ENCODE measurements at regions not wholly inside any gene's neighbourhood (a gene's known extent, or its start where the extent isn't known, plus 50 kb on each side); places are given as distances from the start of the nearest gene placed in this dataset.
"Not testable (repeated sequence)": the region's sequence is repeated elsewhere in the genome, so short reads cannot be mapped to it uniquely, and the experiment has no call there.

DNA sequence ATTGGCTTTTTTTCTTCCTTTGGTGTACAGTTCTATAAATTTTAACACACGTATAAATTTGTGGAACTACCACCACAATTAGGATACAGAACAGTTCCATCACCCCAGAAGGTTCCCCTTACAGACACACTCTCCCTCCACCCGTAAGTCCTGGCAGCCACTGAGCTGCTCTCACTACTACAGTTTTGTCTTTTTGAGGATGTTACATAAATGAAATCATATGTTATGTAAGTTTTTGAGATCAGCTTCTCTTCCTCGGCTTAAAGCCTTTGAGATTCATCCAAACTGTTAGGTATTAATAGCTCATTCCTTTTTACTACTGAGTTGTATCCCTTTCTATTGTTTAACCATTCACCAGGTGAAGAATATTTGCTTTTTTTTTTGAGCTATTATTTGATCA, 74.3 kb upstream of the SLC24A4 start:
- Histone ChIP-seq H3K27ac (ENCODE audit: low read depth in 1 of 2, low read length in 2 of 2) (peak overlapping the region; percentile 90 to 97), H4K20me1 (ENCODE audit: insufficient read depth, low read length) (no peaks in the 10 kb centered on the region), H3K4me2 (replicated peaks; ENCODE audit: extremely low read depth, low read length, poor library complexity, severe bottlenecking) (peak overlapping the region; percentile 3), H3K9ac (ENCODE audit: insufficient read depth, low read length, poor library complexity, severe bottlenecking) (no peak overlapping the region), H3K27me3 (ENCODE audit: control insufficient read depth in 2 of 2, insufficient read depth in 2 of 2, low read length in 2 of 2) (peaks cover 3 to 17% of the 10 kb centered on the region in 2 donors), H3K9me3 (replicated peaks in 1 of 2; ENCODE audit: control insufficient read depth in 1 of 2, insufficient read depth in 1 of 2, low read length in 2 of 2) (peaks cover 8 to 23% of the 10 kb centered on the region in 2 donors), H3K79me2 (ENCODE audit: insufficient read depth, low read length) (no peaks in the 10 kb centered on the region), H3K4me3 (replicated peaks in 1 of 3; ENCODE audit: low read depth in 2 of 3, low read length in 3 of 3) (peak overlapping the region in 1 of 3 experiments; percentile 23), H3K36me3 (replicated peaks in 1 of 2; ENCODE audit: control insufficient read depth in 1 of 2, insufficient read depth in 2 of 2, low read length in 2 of 2) (no peaks in the 10 kb centered on the region), H3K4me1 (ENCODE audit: control insufficient read depth in 1 of 2, insufficient read depth in 2 of 2, low read length in 2 of 2) (peaks cover 36 to 54% of the 10 kb centered on the region in 2 donors), H2AFZ (ENCODE audit: insufficient read depth, low read depth, low read length, poor library complexity, severe bottlenecking) (no peak overlapping the region)
- intact Hi-C loops (cut with micrococcal nuclease), result no loop called here
- DNase-seq, result peak; percentile 74 to 86 (median 81)
- TF ChIP-seq, protein P1, sequence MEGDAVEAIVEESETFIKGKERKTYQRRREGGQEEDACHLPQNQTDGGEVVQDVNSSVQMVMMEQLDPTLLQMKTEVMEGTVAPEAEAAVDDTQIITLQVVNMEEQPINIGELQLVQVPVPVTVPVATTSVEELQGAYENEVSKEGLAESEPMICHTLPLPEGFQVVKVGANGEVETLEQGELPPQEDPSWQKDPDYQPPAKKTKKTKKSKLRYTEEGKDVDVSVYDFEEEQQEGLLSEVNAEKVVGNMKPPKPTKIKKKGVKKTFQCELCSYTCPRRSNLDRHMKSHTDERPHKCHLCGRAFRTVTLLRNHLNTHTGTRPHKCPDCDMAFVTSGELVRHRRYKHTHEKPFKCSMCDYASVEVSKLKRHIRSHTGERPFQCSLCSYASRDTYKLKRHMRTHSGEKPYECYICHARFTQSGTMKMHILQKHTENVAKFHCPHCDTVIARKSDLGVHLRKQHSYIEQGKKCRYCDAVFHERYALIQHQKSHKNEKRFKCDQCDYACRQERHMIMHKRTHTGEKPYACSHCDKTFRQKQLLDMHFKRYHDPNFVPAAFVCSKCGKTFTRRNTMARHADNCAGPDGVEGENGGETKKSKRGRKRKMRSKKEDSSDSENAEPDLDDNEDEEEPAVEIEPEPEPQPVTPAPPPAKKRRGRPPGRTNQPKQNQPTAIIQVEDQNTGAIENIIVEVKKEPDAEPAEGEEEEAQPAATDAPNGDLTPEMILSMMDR (IDR thresholded peaks at IDR 0.05), result no peak
- H3K9me3 Mint-ChIP-seq, result peaks cover 2 to 24% (median 21%) of the 10 kb centered on the region in 7 donors
- peaks cover 19 to 24% (median 22%) of the 10 kb centered on the region in 3 donors for H3K27me3 Mint-ChIP-seq (ENCODE audit: low read depth in 3 of 3)
- H3K36me3 Mint-ChIP-seq, result peaks cover 2 to 3% of the 10 kb centered on the region in 2 donors
- no CpG with 5 or more reads among the region's 3 CpGs for WGBS (ENCODE audit: insufficient coverage)
- H3K27ac Mint-ChIP-seq, result peak overlapping the region; percentile 94 to 99 (median 99)
- H3K4me3 Mint-ChIP-seq, result no peak overlapping the region
- peaks cover 50% of the 10 kb centered on the region for H3K4me1 Mint-ChIP-seq

DNA sequence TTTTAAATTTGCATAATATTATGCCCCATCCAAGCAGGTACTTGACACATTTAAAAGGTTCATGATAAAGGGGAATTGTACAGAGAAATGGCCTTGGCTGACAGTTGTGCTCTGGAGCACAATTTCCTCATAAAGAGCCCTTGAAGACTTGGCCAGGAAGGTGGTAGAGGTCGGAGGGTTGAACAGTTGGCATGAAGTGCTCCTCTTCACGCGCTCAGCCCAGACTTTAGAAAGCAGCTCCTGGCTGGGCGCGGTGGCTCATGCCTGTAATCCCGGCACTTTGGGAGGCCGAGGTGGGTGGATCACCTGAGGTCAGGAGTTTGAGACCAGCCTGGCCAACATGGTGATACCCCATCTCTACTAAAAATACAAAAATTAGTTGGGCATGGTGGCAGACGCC, 72.6 kb upstream of the SLC24A4 start:
- not testable (repeated sequence) for H3K9ac ChIP-seq (ENCODE audit: insufficient read depth, low read length, poor library complexity, severe bottlenecking); H2AFZ ChIP-seq (ENCODE audit: insufficient read depth, low read depth, low read length, poor library complexity, severe bottlenecking); H3K27ac ChIP-seq (ENCODE audit: low read depth in 1 of 2, low read length in 2 of 2); H3K36me3 ChIP-seq (replicated peaks in 1 of 2; ENCODE audit: control insufficient read depth in 1 of 2, insufficient read depth in 2 of 2, low read length in 2 of 2); H4K20me1 ChIP-seq (ENCODE audit: insufficient read depth, low read length); H3K4me3 Mint-ChIP-seq; H3K4me2 ChIP-seq (replicated peaks; ENCODE audit: extremely low read depth, low read length, poor library complexity, severe bottlenecking); H3K79me2 ChIP-seq (ENCODE audit: insufficient read depth, low read length); DNase-seq; H3K4me3 ChIP-seq (replicated peaks in 1 of 3; ENCODE audit: low read depth in 2 of 3, low read length in 3 of 3)
- Mint-ChIP-seq H3K4me1 (peaks cover 65% of the 10 kb centered on the region), H3K27me3 (ENCODE audit: low read depth in 3 of 3) (peaks cover 35 to 41% (median 36%) of the 10 kb centered on the region in 3 donors), H3K27ac (peak overlapping the region in 2 of 7 donors; percentile 10 to 32), H3K36me3 (peaks cover 5 to 10% of the 10 kb centered on the region in 2 donors), H3K9me3 (peaks cover 4 to 15% (median 8%) of the 10 kb centered on the region in 7 donors)
- intact Hi-C loops (cut with micrococcal nuclease), result loop anchor here in 1 of 2 donors (10.0 kb wide), 1 partner anchor 144 kb away; no protein-coding TSS in a partner anchor
- Histone ChIP-seq H3K27me3 (ENCODE audit: control insufficient read depth in 2 of 2, insufficient read depth in 2 of 2, low read length in 2 of 2) (peaks cover 6 to 33% of the 10 kb centered on the region in 2 donors), H3K9me3 (replicated peaks in 1 of 2; ENCODE audit: control insufficient read depth in 1 of 2, insufficient read depth in 1 of 2, low read length in 2 of 2) (peaks cover 0 to 11% of the 10 kb centered on the region in 2 donors), H3K4me1 (ENCODE audit: control insufficient read depth in 1 of 2, insufficient read depth in 2 of 2, low read length in 2 of 2) (peaks cover 45 to 64% of the 10 kb centered on the region in 2 donors)
- WGBS (ENCODE audit: insufficient coverage), result 76% methylated on average over 5 of the region's 8 CpGs
